ENCODE measurements at regions not wholly inside any gene's neighbourhood (a gene's known extent, or its start where the extent isn't known, plus 50 kb on each side); places are given as distances from the start of the nearest gene placed in this dataset.
A peak's percentile ranks its signal among the peaks of the same experiment; 100 is the strongest.
"Not testable (repeated sequence)": the region's sequence is repeated elsewhere in the genome, so short reads cannot be mapped to it uniquely, and the experiment has no call there.

- ATAC-seq; DNase-seq; intact Hi-C loops (cut with DNase I): not testable (repeated sequence)
These were observed 57.0 kb upstream of the SAMD11 start for GRCh38 chr1:866631-867299.

GRCh38 chr1:867550-867949 is 56.2 kb upstream of the SAMD11 start:
- intact Hi-C loops (cut with DNase I); ATAC-seq; DNase-seq: not testable (repeated sequence)

GRCh38 chr1:869499-870244 is 54.1 kb upstream of the SAMD11 start:
- peak; percentile 84 to 89 for ATAC-seq
- DNase-seq, result peak; percentile 82
- intact Hi-C loops (cut with DNase I), result no loop called here
